HG03175 (cell line): ENCODE measurements at regions not wholly inside any gene's neighbourhood (a gene's known extent, or its start where the extent isn't known, plus 50 kb on each side); places are given as distances from the start of the nearest gene placed in this dataset.
"Not testable (repeated sequence)": the region's sequence is repeated elsewhere in the genome, so short reads cannot be mapped to it uniquely, and the experiment has no call there.

ENCODE experiments used
- ATAC-seq: cut with Tn5 transposase; IDR thresholded peaks from one replicate; pipeline ENCODE4 v1.9.1; 2021; ENCODE audit warnings: mild to moderate bottlenecking, moderate library complexity; ENCODE audit not compliant: unreplicated experiment

DNA sequence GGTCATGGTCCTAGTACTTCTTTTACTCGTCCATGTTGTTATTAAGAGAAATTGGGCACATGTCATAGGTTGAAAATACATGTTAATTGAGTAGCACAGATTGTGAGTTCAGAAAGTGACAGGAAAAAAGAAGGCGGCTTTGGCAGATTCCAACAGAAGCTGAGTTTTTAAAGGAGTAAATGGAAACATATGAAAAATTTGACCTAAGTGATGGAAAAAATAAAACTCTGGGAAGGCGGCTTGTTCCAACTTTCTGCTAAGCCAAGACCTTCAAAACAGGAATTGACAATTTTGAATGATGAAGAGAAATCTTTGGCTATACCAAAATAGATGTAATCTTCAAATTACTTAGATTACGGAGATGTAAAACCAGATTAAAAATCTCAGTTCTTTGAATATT lies 868.0 kb downstream of the EPHA4 start:
- no peak for ATAC-seq

DNA sequence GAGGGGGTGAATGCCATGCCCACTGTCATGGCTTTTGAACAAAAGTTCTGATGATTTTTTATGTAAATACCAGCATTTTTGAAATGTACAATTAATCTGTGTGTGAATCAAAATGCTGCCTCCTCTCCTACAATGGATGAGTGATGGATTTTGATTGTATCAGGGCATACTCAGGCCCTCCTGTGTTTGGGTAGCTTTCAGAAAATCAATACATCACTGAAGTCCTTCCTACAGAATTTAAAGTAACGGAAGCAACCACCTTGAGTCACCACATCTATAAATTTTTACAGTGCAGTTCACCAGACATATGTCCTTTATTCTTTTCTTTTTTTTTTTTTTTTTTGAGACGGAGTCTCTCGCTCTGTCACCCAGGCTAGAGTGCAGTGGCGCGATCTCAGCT lies 867.3 kb downstream of the EPHA4 start:
- no peak for ATAC-seq

DNA sequence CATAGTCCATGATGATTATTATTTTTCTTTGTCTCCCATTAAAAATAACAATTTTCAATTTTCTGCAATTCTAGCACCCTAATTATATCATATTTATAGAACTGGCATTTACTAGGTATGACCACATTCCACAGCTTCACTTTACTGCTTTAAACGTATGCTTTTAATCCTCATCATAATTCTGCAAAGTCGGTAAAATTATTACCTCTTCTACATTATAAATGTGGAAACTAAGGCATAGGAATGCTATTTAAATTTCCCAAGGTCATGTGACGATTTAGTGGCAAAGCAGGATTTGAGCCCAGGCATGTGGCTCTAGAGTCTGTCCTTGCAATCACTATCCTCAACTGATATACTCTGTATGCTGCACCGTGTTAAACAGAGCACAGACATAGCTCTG lies 866.4 kb downstream of the EPHA4 start:
- ATAC-seq = no peak

DNA sequence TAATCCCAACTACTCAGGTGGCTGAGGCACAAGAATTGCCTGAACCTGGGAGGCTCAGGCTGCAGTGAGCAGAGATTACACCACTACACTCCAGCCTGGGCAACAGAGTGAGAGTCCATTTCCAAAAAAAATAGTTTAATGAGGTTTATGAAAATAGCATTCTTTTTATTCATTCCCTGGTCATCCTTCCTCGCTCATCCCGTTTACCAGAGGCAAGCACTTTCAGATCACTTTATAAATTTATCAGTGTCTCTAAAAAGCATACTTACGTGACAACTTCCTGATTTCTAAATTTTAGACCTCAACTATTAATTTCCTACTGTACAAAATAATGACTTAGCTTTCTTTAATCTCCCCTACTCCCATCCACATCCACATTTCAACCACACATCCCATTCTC lies 864.8 kb downstream of the EPHA4 start:
- no peak for ATAC-seq

DNA sequence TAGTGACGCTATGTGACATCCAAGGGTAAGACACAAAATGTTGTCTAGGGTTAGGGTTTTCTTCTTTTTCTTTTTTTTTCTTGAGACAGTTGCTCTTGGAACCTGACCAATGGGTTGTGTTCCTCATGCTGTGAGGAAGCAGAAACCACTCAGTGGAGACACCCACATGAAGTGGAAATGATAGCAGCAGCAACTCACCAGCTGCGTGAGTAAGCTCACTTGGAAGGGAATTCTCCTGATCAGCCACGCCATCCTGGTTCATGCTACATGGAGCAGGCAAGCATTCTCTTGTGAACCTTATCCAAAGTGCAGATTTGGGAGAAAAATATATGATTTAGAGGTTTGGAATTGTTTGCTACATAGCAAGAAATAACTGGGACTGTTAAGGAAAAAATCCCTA lies 863.7 kb downstream of the EPHA4 start:
- ATAC-seq = no peak

DNA sequence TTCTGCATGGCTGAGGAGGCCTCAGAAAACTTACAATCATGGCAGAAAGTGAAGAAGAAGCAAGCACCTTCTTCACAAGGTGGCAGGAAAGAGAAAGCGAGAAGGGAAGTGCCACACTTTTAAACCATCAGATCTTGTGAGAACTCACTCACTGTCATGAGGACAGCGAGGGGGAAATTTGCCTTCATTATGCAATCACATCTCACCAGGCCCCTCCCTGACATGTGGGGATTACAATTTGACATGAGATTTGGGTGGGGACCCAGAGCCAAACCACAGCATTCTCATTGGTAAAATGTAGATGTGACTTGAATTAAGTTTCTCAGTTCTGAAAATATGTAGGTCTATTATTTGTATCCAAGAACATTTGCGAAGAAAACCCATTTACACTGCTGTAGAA lies 854.8 kb downstream of the EPHA4 start:
- ATAC-seq = no peak

DNA sequence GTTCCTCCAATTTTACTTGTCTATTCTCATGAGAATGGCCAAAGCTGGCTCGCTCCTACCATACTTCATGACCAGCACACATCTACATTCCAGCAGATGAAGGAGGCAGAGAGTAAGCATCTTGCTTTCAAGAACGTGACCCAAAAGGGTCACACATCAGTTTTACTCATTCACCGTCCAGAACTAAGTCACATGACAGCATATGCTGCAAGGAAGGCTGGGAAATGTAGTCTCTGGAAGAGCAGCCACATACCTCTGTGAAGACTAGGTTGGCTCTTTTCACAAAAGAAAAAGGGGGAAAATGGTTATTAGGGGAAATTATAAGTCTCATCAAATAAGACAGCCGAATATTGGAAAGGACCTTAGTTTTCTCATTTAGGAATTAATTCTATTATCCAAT lies 835.3 kb downstream of the EPHA4 start:
- ATAC-seq = no peak

DNA sequence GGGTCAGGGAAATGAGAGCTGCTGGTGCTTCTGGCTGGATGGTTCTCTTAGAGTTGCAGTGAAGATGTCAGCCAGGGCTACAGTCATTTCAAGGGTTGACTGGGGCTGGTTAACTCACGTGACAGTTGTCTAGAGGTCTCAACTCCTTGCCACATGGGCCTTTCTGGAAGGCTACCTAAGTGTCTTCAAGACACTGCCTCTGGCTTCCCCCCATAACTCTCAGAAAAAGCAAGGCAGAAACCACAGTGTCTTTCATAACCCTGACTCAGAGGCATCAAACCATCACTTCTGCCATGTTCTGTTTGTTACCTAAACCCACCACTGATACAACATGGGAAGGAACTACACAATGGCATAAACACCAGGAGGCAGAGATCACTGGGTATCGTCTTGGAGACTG lies 828.9 kb downstream of the EPHA4 start:
- no peak for ATAC-seq

DNA sequence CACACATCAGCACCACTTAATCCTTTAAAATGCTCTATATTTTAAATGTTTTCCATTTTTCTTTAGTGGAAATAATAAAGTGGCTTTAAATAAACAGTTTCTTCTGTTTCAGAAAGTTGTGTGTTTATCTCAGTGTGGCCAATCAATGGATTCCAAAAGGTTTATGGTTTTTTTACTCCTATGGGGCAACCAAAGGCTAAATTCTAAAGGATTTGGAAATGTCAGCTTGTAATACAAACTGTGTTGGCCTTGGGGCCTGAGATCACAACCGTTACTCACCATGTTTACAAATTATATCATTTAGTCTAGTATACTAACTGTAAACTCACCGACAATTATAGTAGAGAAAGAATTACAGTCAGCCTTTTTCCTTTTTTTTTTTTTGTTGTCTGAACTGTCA lies 827.2 kb downstream of the EPHA4 start:
- ATAC-seq = no peak

DNA sequence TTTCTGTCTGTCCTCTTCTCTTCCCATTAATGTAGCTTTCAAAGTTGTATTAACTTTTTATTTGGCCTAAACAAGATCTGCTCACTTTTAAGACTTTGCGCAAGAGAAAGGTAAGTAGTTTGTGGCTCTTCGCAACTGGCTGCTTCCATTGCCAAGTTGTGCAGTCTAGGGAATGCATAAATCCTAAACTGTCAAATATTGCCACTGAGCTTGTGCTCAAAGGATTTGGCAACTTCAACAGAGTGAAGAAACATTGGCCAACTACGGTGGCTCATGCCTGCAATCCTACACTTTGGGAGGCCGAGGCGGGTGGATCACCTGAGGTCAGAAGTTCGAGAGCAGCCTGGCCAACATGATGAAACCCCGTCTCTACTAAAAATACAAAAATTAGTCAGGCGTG lies 826.4 kb downstream of the EPHA4 start:
- no peak for ATAC-seq

DNA sequence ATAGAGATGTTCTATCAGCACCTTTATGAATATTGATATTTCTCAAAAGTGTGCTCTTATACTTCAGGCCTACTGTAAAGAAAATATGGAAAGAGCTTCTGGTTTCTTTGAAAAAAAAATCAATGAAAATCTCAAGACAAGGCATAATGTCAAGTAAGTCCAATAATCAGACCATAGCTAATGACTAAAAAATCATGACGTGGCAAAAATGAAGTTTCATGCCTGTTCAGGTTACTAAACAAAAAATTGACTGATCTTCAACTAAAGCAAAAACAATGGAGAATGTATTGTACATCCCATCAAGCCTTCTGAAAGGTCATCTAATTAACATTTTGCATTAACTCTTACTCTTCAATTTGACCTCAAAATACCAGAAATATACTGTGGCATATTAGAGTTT lies 824.4 kb downstream of the EPHA4 start:
- no peak for ATAC-seq

DNA sequence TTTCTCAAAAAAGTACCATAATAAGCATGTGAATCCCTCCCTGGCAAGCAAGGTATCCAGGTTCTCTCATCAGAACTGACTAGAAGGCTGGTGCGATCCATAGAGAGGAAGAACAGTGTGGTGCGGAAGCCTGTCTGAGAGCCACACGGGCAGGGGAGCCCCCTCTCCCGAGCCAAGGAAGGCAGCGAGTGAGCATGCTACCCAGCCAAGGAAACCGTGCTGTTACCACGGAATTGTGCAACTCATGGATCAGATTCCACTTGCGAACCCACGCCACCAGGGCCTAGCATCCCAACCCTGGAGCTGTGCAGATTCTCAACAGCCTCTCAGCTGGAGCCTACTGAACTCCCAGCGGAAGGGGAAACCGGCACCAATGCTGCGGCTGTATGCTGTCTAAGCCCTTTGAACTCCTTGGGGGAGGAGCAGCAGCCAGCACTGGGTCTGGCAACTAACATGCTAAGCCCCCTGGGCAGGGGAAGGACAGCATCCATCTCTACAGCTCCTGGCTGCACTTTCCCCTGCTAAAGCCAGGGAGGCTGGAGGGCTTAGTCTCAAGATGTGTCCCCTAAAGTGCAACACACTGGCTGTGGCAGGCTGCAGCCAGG lies 823.1 kb downstream of the EPHA4 start:
- ATAC-seq = no peak

DNA sequence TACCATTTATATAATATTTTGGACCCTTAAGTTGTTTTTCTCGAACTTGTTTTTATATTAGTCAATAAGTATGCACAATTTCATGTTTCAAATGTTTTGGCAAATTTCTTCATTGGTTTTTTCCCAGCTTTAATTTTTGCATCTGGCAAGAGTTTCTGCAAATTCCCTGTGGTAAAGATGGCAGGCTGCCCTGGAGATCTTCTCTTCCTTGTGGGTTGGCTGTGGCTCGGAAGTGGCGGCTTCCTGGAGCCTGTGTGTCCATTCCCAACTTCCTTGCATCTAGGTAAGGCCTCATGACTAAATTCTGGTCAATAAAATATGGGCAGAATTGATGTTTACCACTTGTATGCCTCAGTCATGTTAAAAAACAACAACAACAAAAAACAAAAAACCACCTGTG lies 818.6 kb downstream of the EPHA4 start:
- ATAC-seq = no peak

DNA sequence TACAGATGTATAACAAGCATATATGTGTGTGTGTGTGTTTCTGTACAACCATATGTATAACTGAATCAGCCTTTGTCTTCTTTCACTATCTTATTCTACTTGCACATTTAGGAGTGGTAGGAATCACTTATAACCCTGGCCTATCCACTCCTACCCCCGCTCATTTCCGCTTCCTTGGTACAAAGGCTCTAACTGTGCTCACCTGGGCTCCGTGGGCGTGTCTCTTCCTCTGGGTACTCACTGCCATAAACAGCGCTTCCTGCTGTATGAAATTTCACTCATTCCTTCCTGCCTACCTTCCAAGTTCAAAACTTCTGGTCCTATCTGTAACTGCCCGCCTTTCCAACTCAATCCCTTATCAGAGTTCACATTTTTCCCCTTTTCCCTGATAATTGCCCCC lies 815.5 kb downstream of the EPHA4 start:
- ATAC-seq = no peak

DNA sequence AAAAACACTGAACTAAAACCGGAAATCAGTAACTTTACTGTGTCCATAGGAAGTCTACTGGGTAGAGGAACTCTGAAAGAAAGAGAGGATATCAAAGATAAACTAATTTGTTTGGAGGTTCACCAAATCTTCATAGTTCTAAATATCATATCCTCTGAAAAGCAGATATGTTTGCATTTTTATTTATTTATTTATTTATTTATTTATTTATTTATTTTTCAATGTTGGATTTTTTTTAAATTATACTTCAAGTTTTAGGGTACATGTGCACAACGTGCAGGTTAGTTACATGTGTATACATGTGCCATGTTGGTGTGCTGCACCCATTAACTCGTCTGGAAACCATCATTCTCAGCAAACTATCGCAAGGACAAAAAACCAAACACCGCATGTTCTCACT lies 813.7 kb downstream of the EPHA4 start:
- ATAC-seq = not testable (repeated sequence)

DNA sequence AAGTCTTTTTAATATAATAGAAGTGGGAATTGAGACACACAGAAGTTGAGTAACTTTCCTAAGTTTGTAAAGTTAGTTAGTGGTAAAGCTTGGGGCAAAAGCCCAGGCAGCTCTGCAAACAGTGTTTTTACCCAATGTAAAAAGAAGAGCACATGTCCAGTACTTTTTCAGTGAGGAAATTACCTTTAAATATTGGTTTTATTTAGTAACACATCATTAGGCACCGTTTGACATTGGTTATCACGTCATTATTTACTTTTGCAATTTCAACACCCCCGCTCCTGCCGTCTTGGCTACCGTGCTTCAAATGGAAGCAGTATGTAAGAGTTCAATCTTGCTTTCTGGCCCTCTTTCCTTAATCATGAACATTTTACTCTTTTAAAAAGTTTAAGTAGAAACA lies 807.9 kb downstream of the EPHA4 start:
- ATAC-seq = no peak

DNA sequence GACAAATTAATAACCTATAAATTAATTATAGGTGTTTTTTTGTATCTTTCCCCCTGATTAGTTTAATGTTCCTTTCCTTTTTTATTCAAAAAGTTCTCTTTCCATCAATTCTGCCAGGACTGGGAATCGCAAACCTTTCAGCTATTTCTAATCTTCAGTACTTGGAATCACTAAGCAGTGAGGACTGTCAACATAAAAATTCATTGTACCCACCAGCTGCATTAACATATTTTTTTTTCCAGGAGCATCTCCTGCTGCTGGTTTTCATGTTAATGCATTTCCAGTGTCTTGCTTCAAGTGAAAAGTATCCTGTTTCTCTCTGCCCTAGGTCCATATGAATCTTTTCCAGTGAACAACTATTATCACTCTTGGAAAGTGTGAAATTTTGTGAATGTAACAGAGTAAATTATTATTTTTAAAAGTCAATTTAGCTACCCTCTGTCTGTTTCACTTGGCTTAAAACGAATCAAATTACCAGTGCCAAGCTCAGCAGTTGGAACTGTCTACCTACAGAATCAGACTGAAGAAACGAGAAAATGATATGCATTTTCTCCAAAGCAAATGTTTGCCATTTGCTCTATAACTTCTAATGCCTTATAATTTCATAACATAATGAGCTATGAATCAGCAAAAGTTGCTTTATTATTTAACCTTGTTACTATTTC lies 804.4 kb downstream of the EPHA4 start:
- ATAC-seq = no peak

DNA sequence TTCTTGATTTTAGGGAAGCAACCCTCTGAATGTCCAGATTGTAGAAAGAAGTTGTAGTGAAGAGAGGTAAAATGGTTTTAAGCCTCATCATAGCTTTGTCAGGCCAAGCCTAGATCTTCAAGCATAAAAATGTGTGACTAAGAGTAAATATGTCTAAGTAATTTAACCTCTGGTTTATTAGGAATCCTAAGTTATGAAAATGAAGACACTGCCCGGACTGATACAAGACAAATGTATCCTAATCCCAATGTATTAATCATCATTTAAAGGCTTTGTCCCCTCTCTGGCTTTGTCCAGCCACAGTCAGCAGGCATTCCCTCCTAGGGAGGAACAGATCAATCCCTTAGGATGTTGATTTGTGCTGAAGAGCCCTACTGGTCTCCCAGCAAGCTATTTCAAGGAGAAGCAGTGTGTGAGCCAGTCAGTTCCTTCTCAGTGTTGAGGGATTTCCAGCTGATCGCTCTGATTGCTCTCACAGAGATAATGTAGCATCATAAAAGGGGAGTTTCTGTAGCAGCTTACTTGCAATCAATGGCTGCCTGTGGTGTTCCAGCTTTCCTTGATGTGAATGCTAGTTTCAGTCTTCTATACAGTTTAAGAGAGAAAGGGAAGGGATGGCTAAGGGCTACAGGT lies 796.1 kb downstream of the EPHA4 start:
- no peak for ATAC-seq

DNA sequence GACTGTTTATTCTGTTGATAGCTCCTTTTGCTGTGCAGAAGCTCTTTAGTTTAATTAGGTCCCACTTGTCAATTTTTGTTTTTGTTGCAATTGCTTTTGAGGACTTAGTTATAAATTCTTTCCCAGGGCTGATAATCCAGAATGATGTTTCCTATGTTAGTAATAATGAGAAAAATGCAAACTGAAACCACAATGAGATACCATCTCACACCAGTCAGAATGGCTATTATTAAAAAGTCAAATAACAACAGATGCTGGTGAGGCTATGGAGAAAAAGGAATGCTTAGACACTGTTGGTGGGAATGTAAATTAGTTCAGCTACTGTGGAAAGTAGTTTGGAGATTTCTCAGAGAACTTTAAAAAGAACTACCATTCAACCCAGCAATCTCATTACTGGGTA lies 793.0 kb downstream of the EPHA4 start:
- not testable (repeated sequence) for ATAC-seq

DNA sequence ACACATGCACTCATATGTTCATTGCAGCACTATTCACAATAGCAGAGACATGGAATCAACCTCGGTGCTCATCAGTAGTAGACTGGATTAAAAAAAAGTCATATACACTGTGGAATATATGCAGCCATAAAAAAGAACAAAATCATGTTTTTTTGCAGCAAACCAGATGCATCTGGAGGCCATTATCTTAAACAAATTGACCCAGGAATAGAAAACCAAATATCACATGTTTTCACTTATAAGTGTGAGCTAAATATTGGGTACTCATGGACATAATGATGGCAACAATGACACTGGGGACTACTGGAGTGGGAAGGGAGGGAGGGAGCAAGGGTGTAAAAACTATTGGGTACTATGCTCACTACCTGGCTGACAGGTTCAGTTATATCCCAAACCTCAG lies 792.6 kb downstream of the EPHA4 start:
- ATAC-seq = no peak

DNA sequence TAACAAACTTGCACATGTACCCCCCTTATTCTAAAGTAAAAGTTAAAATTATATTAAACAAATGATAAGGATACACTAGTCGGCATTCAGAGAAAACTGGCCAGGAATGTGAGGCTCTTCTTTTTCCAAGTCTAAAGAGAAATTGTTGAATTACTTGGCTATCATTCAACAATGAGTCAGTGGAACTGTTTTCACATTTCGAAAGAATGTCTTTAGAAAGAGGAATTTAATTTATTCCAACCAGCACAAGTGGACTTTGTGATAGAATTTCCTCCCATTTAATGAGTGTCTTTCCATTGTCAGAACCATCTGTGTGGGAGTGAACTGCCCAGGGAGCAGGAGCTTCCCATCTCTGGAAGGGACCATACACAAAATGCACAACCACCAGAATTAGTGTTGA lies 792.2 kb downstream of the EPHA4 start:
- ATAC-seq = no peak

DNA sequence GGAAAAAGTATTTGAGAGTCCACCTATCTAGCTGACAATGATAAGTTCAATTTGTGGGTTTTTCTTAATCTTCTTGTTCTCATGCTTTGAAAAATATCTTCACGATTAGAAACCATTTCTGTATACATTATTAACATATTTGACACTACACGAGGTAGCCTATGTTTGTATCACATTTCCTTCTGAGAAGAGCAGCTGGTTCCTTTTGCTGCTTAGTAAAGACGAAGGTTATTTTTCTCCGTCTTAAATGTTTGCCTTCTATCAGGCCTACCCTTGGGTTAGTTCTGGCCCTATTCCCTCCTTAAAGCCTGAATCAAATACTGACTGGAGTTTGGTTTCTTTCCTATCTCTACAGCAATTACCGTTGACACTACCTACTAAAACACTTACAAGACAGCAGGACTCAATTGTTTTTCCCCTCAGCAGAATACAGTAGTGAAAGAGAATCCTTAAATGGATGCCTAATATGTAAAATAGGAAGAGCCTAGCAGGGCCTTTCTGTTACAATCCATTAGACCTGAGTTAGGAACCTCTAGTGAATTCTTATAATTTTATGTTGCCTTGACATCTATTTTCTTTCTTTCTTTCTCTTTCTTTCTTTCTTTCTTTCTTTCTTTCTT lies 790.4 kb downstream of the EPHA4 start:
- ATAC-seq = no peak
